ENCODE measurements at regions not wholly inside any gene's neighbourhood (a gene's known extent, or its start where the extent isn't known, plus 50 kb on each side); places are given as distances from the start of the nearest gene placed in this dataset.

- TF ChIP-seq EZH2 (IDR thresholded peaks at IDR 0.05; ENCODE audit: insufficient read depth, poor library complexity, severe bottlenecking) (no peak), EZH2phosphoT487 (IDR thresholded peaks at IDR 0.05; ENCODE audit: insufficient read depth, low read depth) (no peak)
Measured at GRCh38 chr3:147313513-147313912, 92.8 kb downstream of the ZIC4 start.
